Panc1 (cell line): ENCODE measurements at regions not wholly inside any gene's neighbourhood (a gene's known extent, or its start where the extent isn't known, plus 50 kb on each side); places are given as distances from the start of the nearest gene placed in this dataset.

Source experiments
- ATAC-seq: fragments of 200-7000 bp; cut with Tn5 transposase; 2 replicates; pipeline ENCODE4 v1.9.1; 2020; ENCODE audit warnings: mild to moderate bottlenecking, moderate library complexity
- BruUV-seq: library from RNA; stranded (reverse); fragments of 400-500 nt; replicated peaks from 2 replicates; lab custom pipeline; 2021; lab: Mats Ljungman, UMichigan
- CTCF ChIA-PET: fragments of 300-600 bp; sonication (Branson Sonifier 250); formaldehyde crosslinking; loops from one replicate; lab custom pipeline; 2022; ENCODE audit warnings: antibody characterized with exemption; lab: Charles Lee
- POLR2A ChIA-PET: fragments of 300-600 bp; sonication (Branson Sonifier 250); formaldehyde crosslinking; loops from one replicate; lab custom pipeline; 2022; ENCODE audit warnings: antibody characterized with exemption; lab: Charles Lee
- DNase-seq: peaks from one replicate; pipeline ENCODE4 v3.0.0-alpha.2; 2010; ENCODE audit warnings: low read depth, low spot score
- H3K27ac ChIP-seq: 2 replicates; pipeline ENCODE4 v1.5.1; 2011; ENCODE audit warnings: mild to moderate bottlenecking, low read length, inconsistent platforms
- H3K27me3 ChIP-seq: fragments of 200-500 bp; sonication (Bioruptor generic); 2 replicates; pipeline ENCODE4 v1.6.0; 2014; ENCODE audit warnings: low read length, inconsistent platforms; ENCODE audit not compliant: control insufficient read depth, insufficient read depth
- H3K36me3 ChIP-seq: fragments of 200-500 bp; sonication (Bioruptor generic); 2 replicates; pipeline ENCODE4 v1.5.1; 2014; ENCODE audit warnings: inconsistent platforms, mild to moderate bottlenecking, low read length, moderate library complexity; ENCODE audit not compliant: control insufficient read depth, insufficient read depth
- H3K4me1 ChIP-seq: 2 replicates; pipeline ENCODE4 v1.5.1; 2011; ENCODE audit warnings: inconsistent platforms, mild to moderate bottlenecking, low read length, moderate library complexity; ENCODE audit not compliant: control insufficient read depth, insufficient read depth
- H3K4me3 ChIP-seq, 2 experiments: 2 replicates each; pipeline ENCODE4 v1.5.1; 2011 to 2012; ENCODE audit warnings: low read depth in 2 of 2, low read length in 2 of 2, mild to moderate bottlenecking in 2 of 2, inconsistent platforms in 1 of 2, moderate library complexity in 1 of 2
- H3K9me3 ChIP-seq: fragments of 200-500 bp; sonication (Bioruptor generic); 2 replicates; pipeline ENCODE4 v1.5.1; 2014; ENCODE audit warnings: low read depth, mild to moderate bottlenecking, inconsistent platforms, low read length, moderate library complexity; ENCODE audit not compliant: control insufficient read depth, insufficient read depth
- CTCF ChIP-seq: fragments of 450-650 bp; IDR thresholded peaks from 2 replicates; pipeline ENCODE4 v1.5.1; 2017; ENCODE audit warnings: mild to moderate bottlenecking
- POLR2AphosphoS5 ChIP-seq: IDR thresholded peaks from 2 replicates; pipeline ENCODE4 v1.6.1; 2012; ENCODE audit warnings: mild to moderate bottlenecking, low read depth, low read length, moderate library complexity
- REST ChIP-seq, 2 experiments: IDR thresholded peaks; 2 replicates each; pipeline ENCODE4 v1.6.1; 2011 to 2012; ENCODE audit warnings: low read depth in 2 of 2, control low read depth in 1 of 2, low read length in 1 of 2, mild to moderate bottlenecking in 1 of 2, moderate library complexity in 1 of 2; ENCODE audit not compliant: insufficient read depth in 1 of 2
- SIN3A ChIP-seq: IDR thresholded peaks from 2 replicates; pipeline ENCODE4 v1.6.1; 2012; ENCODE audit warnings: low read depth, mild to moderate bottlenecking, low read length, moderate library complexity, borderline replicate concordance; ENCODE audit not compliant: insufficient read depth
- TCF7L2 ChIP-seq: IDR thresholded peaks from 2 replicates; pipeline ENCODE4 v1.6.1; 2011; ENCODE audit warnings: mild to moderate bottlenecking, low read depth, low read length, inconsistent platforms
- in situ Hi-C: cut with HindIII; loops from 2 replicates; pipeline ENCODE4 v1.10.0; 2016; ENCODE audit warnings: low sequenced_read_pairs, low pct_unique_long_range_greater_than_20kb
- intact Hi-C: fragments of 100-400 bp; cut with micrococcal nuclease; formaldehyde crosslinking; loops from one replicate; pipeline ENCODE4 v1.10.0; 2022; ENCODE audit not compliant: unreplicated experiment

- in situ Hi-C loops, result no loop called here
- Histone ChIP-seq H3K4me3 (no peak overlapping the region), H3K27me3 (no peaks in the 10 kb centered on the region), H3K36me3 (no peaks in the 10 kb centered on the region), H3K27ac (no peak overlapping the region), H3K4me1 (no peaks in the 10 kb centered on the region), H3K9me3 (no peaks in the 10 kb centered on the region)
- no peak for TF ChIP-seq SIN3A
- no peak for TF ChIP-seq POLR2AphosphoS5
- no peak for TF ChIP-seq TCF7L2
- no peak for TF ChIP-seq REST (IDR thresholded peaks at IDR 0.05; ENCODE audit: insufficient read depth in 1 of 2, low read depth in 2 of 2, low read length in 1 of 2)
- no peak for TF ChIP-seq CTCF
- intact Hi-C loops, result no loop called here
- no TSS peak for BruUV-seq
- ChIA-PET CTCF (no interaction called here), POLR2A (no interaction called here)
- no peak for ATAC-seq
- no peak for DNase-seq
These were observed 440.4 kb upstream of the NRXN1 start for GRCh38 chr2:51472300-51472699.

DNA sequence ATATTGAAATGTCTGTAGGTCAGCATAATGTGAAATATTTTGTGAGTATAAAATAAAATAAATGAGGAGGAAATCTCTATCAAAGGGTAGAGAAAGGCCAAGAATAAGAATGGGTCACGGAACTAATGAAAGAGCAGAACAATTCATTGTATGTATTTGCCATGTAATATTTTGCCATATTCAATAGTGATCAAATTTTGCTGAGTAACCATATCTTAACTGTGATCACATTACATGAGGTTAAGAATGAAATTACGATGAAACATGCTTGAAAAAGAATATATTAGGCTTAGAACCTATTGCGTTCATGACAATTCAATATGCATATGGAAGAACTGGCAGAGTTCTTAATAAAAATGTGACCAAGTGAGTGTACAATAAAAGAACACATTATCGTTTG is 437.2 kb upstream of the NRXN1 start:
- ChIA-PET POLR2A (no interaction called here), CTCF (no interaction called here)
- intact Hi-C loops, result no loop called here
- in situ Hi-C loops, result no loop called here
- TF ChIP-seq SIN3A, result no peak
- no peak for TF ChIP-seq REST (IDR thresholded peaks at IDR 0.05; ENCODE audit: insufficient read depth in 1 of 2, low read depth in 2 of 2, low read length in 1 of 2)
- TF ChIP-seq POLR2AphosphoS5, result no peak
- Histone ChIP-seq H3K4me3 (no peak overlapping the region), H3K27me3 (no peaks in the 10 kb centered on the region), H3K27ac (no peak overlapping the region), H3K9me3 (no peaks in the 10 kb centered on the region), H3K36me3 (no peaks in the 10 kb centered on the region), H3K4me1 (no peaks in the 10 kb centered on the region)
- BruUV-seq, result no TSS peak
- no peak for DNase-seq
- no peak for ATAC-seq
